Stimulated activated naive CD8-positive, alpha-beta T cell treated with anti-CD3 and anti-CD28 coated beads, Interleukin-15, amount 100 ng/mL, for 72 hours (primary cell): ENCODE measurements at regions not wholly inside any gene's neighbourhood (a gene's known extent, or its start where the extent isn't known, plus 50 kb on each side); places are given as distances from the start of the nearest gene placed in this dataset.
"Not testable (repeated sequence)": the region's sequence is repeated elsewhere in the genome, so short reads cannot be mapped to it uniquely, and the experiment has no call there.

Experiments
- ATAC-seq: fragments of 150-1000 bp; cut with Tn5 transposase; 2 replicates; pipeline ENCODE4 v1.10.0; 2021; ENCODE audit warnings: mild to moderate bottlenecking, moderate library complexity
- DNase-seq, 2 donors: peaks; one replicate each; pipeline ENCODE4 v3.0.0; 2021 to 2022
- H3K27ac Mint-ChIP-seq, 2 donors: one replicate each; pipeline ENCODE4 v1.8.0; 2022; ENCODE audit warnings: mild to moderate bottlenecking in 2 of 2, mixed read lengths in 2 of 2, moderate library complexity in 2 of 2
- H3K27me3 Mint-ChIP-seq: one replicate; pipeline ENCODE4 v1.8.0; 2022; ENCODE audit warnings: mixed read lengths
- H3K4me1 Mint-ChIP-seq: one replicate; pipeline ENCODE4 v1.8.0; 2022; ENCODE audit warnings: mild to moderate bottlenecking, mixed read lengths
- H3K4me3 Mint-ChIP-seq, 2 donors: one replicate each; pipeline ENCODE4 v1.8.0; 2022; ENCODE audit warnings: mild to moderate bottlenecking in 2 of 2, mixed read lengths in 2 of 2, moderate library complexity in 1 of 2
- H3K9me3 Mint-ChIP-seq, 2 donors: one replicate each; pipeline ENCODE4 v1.8.0; 2022; ENCODE audit warnings: mixed read lengths in 2 of 2

DNA sequence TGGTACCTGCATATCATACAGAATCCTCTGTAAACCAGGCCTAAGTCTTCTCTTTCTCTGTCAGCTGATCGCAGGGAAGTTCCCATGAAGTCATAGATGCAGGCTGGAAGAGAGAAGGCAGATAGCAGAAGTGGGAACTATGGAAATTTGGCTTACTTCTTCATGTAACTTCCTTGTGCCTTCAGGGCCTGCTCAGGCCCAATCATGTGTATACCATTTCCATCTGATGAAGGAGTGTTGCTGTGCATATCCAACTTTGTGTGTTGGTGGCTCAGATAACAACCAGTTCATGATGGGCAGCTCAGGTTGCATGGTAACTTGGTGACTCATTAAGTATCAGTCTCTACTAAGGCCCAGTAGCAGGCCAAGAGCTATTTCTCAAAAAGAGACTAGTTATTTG lies 53.1 kb upstream of the CEP295 start:
- H3K9me3 Mint-ChIP-seq, result no peaks in the 10 kb centered on the region
- peak overlapping the region in 1 of 2 donors; percentile 19 for H3K27ac Mint-ChIP-seq
- ATAC-seq, result no peak
- H3K27me3 Mint-ChIP-seq, result no peaks in the 10 kb centered on the region
- DNase-seq, result no peak
- no peaks in the 10 kb centered on the region for H3K4me1 Mint-ChIP-seq
- no peak overlapping the region for H3K4me3 Mint-ChIP-seq

GRCh38 chr11:93606721-93607120 lies 54.8 kb upstream of the CEP295 start:
- H3K27ac Mint-ChIP-seq, result no peak overlapping the region
- H3K4me1 Mint-ChIP-seq, result no peaks in the 10 kb centered on the region
- ATAC-seq (no peak), DNase-seq (no peak)
- no peaks in the 10 kb centered on the region for H3K27me3 Mint-ChIP-seq
- H3K4me3 Mint-ChIP-seq, result no peak overlapping the region
- no peaks in the 10 kb centered on the region for H3K9me3 Mint-ChIP-seq

- no peak for DNase-seq
- H3K4me3 Mint-ChIP-seq, result no peak overlapping the region
- H3K9me3 Mint-ChIP-seq, result no peaks in the 10 kb centered on the region
- no peak for ATAC-seq
- no peaks in the 10 kb centered on the region for H3K27me3 Mint-ChIP-seq
- H3K4me1 Mint-ChIP-seq, result no peaks in the 10 kb centered on the region
- no peak overlapping the region for H3K27ac Mint-ChIP-seq
These were observed 55.2 kb upstream of the CEP295 start for GRCh38 chr11:93606314-93606713.

DNA sequence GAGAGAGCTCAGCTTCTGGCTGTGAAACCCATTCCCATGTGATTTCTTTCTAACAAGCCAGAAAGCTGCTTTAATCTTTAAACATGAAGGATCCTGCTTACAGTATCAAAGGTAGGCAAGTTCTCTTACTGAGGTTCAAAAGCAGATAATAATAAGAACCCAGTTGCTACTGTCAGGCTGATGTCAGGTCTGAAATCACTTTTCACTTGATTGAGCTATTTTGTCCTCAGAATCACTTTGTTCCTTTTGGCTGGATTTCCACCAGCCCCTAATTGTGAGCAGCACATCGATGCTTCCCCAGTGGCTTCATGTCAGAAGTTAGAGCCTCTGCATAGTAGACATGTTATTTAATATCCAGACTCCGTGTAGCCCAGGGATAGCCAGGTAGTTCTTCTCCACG lies 55.8 kb upstream of the CEP295 start:
- no peaks in the 10 kb centered on the region for H3K9me3 Mint-ChIP-seq
- ATAC-seq, result no peak
- H3K4me1 Mint-ChIP-seq, result no peaks in the 10 kb centered on the region
- H3K27ac Mint-ChIP-seq, result no peak overlapping the region
- no peak overlapping the region for H3K4me3 Mint-ChIP-seq
- no peaks in the 10 kb centered on the region for H3K27me3 Mint-ChIP-seq
- no peak for DNase-seq

DNA sequence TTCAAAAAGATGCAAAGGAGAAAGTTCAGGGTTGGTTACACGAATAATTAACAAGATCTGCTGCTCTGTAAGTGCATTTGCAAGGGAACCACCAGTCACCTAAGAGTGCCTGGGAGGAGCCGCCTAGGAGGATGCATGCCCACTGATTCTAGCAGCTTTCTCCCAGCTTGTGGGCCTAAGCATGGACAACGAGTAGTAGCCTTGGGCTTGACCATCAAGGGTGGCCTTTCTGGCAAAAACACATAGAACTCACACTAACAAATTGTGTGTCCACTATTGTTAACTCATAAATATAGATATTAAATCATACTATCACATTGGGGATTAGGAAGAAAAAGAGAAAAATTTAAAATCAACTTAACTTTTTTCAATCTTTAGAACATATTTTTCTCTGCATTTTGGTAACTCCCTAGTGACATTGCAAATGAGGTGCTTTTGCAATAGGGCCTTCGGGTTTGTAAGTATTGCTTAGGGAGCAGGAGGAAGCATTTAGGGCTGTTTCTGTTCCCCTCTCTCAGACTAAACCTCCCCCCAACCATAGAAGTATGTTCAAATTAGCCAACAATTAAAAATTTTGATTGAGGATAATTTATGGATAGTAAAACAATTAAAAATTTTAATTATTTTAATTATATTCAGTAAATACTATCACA lies 57.3 kb upstream of the CEP295 start:
- H3K27ac Mint-ChIP-seq, result no peak overlapping the region
- H3K27me3 Mint-ChIP-seq, result peaks cover 7% of the 10 kb centered on the region
- ATAC-seq (no peak), DNase-seq (no peak)
- no peak overlapping the region for H3K4me3 Mint-ChIP-seq
- H3K9me3 Mint-ChIP-seq, result no peaks in the 10 kb centered on the region
- no peaks in the 10 kb centered on the region for H3K4me1 Mint-ChIP-seq

GRCh38 chr11:93603225-93604007 lies 58.1 kb upstream of the CEP295 start:
- no peak overlapping the region for H3K27ac Mint-ChIP-seq
- DNase-seq (no peak), ATAC-seq (no peak)
- H3K4me3 Mint-ChIP-seq, result no peak overlapping the region
- H3K4me1 Mint-ChIP-seq, result no peaks in the 10 kb centered on the region
- no peaks in the 10 kb centered on the region for H3K9me3 Mint-ChIP-seq
- H3K27me3 Mint-ChIP-seq, result peaks cover 11% of the 10 kb centered on the region

GRCh38 chr11:93596171-93596570 lies 53.0 kb upstream of the SMCO4 start:
- peaks cover 11% of the 10 kb centered on the region for H3K27me3 Mint-ChIP-seq
- ATAC-seq, H3K9me3 Mint-ChIP-seq, H3K4me3 Mint-ChIP-seq, DNase-seq, H3K4me1 Mint-ChIP-seq, H3K27ac Mint-ChIP-seq: not testable (repeated sequence)
